ENCODE measurements at regions not wholly inside any gene's neighbourhood (a gene's known extent, or its start where the extent isn't known, plus 50 kb on each side); places are given as distances from the start of the nearest gene placed in this dataset.

GRCh38 chr14:50007123-50007903, 109.1 kb downstream of the VCPKMT start:
- Mint-ChIP-seq H3K27ac (ENCODE audit: unreplicated experiment) (no peak overlapping the region), H3K4me1 (ENCODE audit: low read depth, unreplicated experiment) (peaks cover 8% of the 10 kb centered on the region), H3K27me3 (ENCODE audit: low read depth, unreplicated experiment) (peaks cover 17% of the 10 kb centered on the region), H3K4me3 (ENCODE audit: unreplicated experiment) (no peak overlapping the region), H3K36me3 (ENCODE audit: low read depth, unreplicated experiment) (peaks cover 3% of the 10 kb centered on the region), H3K9me3 (ENCODE audit: unreplicated experiment) (no peaks in the 10 kb centered on the region)
- no peaks in the 10 kb centered on the region for H3K27me3 ChIP-seq (ENCODE audit: insufficient read depth, low read length)
- H3K4me2 ChIP-seq (ENCODE audit: low read length) = no peak overlapping the region
- no peak for DNase-seq (ENCODE audit: low read depth)
- H2AFZ ChIP-seq (ENCODE audit: low read depth, low read length) = no peak overlapping the region
- H3K79me2 ChIP-seq (ENCODE audit: insufficient read depth, low read length) = no peaks in the 10 kb centered on the region
- no peak for TF ChIP-seq EZH2 (IDR thresholded peaks at IDR 0.05; ENCODE audit: insufficient read depth, low read length)
- no peak for TF ChIP-seq CTCF (IDR thresholded peaks at IDR 0.05; ENCODE audit: insufficient read depth, low read depth, low read length)
- no peak overlapping the region for H3K4me3 ChIP-seq (ENCODE audit: insufficient read depth, low read depth, low read length)
- H3K9me3 ChIP-seq (ENCODE audit: insufficient read depth, low read depth, low read length) = no peaks in the 10 kb centered on the region
- H3K4me1 ChIP-seq (ENCODE audit: insufficient read depth, low read length) = peaks cover 15% of the 10 kb centered on the region
- no peaks in the 10 kb centered on the region for H4K20me1 ChIP-seq (ENCODE audit: insufficient read depth, low read length)
- H3K27ac ChIP-seq (ENCODE audit: low read depth, low read length) = no peak overlapping the region
- no peak for FAIRE-seq
- no peak overlapping the region for H3K9ac ChIP-seq (ENCODE audit: low read length)
- no peaks in the 10 kb centered on the region for H3K36me3 ChIP-seq (ENCODE audit: insufficient read depth, low read length)

DNA sequence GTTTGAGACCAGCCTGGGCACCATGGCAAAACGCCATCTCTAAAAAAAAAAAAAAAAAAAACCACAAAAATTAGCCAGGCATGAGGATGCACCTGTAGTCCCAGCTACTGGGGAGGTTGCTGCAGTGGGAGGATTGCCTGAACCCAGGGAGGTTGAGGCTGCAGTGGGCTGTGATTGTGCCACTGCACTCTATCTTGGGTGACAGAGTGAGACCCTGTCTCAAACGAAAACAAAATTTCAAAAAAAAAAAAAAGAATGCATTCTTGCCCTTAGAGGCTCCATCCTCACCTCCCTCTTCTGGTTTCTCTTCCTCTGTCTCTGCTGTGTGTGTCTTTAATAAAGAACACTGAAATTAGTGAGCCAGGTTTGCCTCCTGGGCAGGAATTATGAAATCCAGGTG, 107.8 kb downstream of the VCPKMT start:
- peaks cover 3% of the 10 kb centered on the region for H3K36me3 Mint-ChIP-seq (ENCODE audit: low read depth, unreplicated experiment)
- Histone ChIP-seq H4K20me1 (ENCODE audit: insufficient read depth, low read length) (no peaks in the 10 kb centered on the region), H3K4me3 (ENCODE audit: insufficient read depth, low read depth, low read length) (no peak overlapping the region), H3K4me1 (ENCODE audit: insufficient read depth, low read length) (peaks cover 6% of the 10 kb centered on the region), H3K4me2 (ENCODE audit: low read length) (no peak overlapping the region), H2AFZ (ENCODE audit: low read depth, low read length) (no peak overlapping the region), H3K36me3 (ENCODE audit: insufficient read depth, low read length) (no peaks in the 10 kb centered on the region), H3K27ac (ENCODE audit: low read depth, low read length) (no peak overlapping the region), H3K9ac (ENCODE audit: low read length) (no peak overlapping the region), H3K27me3 (ENCODE audit: insufficient read depth, low read length) (no peaks in the 10 kb centered on the region), H3K9me3 (ENCODE audit: insufficient read depth, low read depth, low read length) (no peaks in the 10 kb centered on the region), H3K79me2 (ENCODE audit: insufficient read depth, low read length) (no peaks in the 10 kb centered on the region)
- no peak overlapping the region for H3K27ac Mint-ChIP-seq (ENCODE audit: unreplicated experiment)
- peaks cover 17% of the 10 kb centered on the region for H3K27me3 Mint-ChIP-seq (ENCODE audit: low read depth, unreplicated experiment)
- TF ChIP-seq CTCF (IDR thresholded peaks at IDR 0.05; ENCODE audit: insufficient read depth, low read depth, low read length) (no peak), EZH2 (IDR thresholded peaks at IDR 0.05; ENCODE audit: insufficient read depth, low read length) (no peak)
- H3K4me3 Mint-ChIP-seq (ENCODE audit: unreplicated experiment) = peak overlapping the region; percentile 54
- H3K4me1 Mint-ChIP-seq (ENCODE audit: low read depth, unreplicated experiment) = peaks cover 6% of the 10 kb centered on the region
- no peaks in the 10 kb centered on the region for H3K9me3 Mint-ChIP-seq (ENCODE audit: unreplicated experiment)
- FAIRE-seq = no peak
- DNase-seq (ENCODE audit: low read depth) = no peak

- no peaks in the 10 kb centered on the region for H3K27me3 ChIP-seq (ENCODE audit: insufficient read depth, low read length)
- H3K4me3 ChIP-seq (ENCODE audit: insufficient read depth, low read depth, low read length) = no peak overlapping the region
- no peak overlapping the region for H2AFZ ChIP-seq (ENCODE audit: low read depth, low read length)
- no peaks in the 10 kb centered on the region for H3K9me3 ChIP-seq (ENCODE audit: insufficient read depth, low read depth, low read length)
- TF ChIP-seq CTCF (IDR thresholded peaks at IDR 0.05; ENCODE audit: insufficient read depth, low read depth, low read length) = no peak
- TF ChIP-seq EZH2 (IDR thresholded peaks at IDR 0.05; ENCODE audit: insufficient read depth, low read length) = no peak
- H3K4me2 ChIP-seq (ENCODE audit: low read length) = no peak overlapping the region
- H3K4me1 Mint-ChIP-seq (ENCODE audit: low read depth, unreplicated experiment) = peaks cover 7% of the 10 kb centered on the region
- H3K27ac Mint-ChIP-seq (ENCODE audit: unreplicated experiment) = no peak overlapping the region
- no peaks in the 10 kb centered on the region for H4K20me1 ChIP-seq (ENCODE audit: insufficient read depth, low read length)
- peaks cover 17% of the 10 kb centered on the region for H3K27me3 Mint-ChIP-seq (ENCODE audit: low read depth, unreplicated experiment)
- DNase-seq (ENCODE audit: low read depth) (no peak), FAIRE-seq (no peak)
- H3K36me3 Mint-ChIP-seq (ENCODE audit: low read depth, unreplicated experiment) = peaks cover 3% of the 10 kb centered on the region
- H3K9ac ChIP-seq (ENCODE audit: low read length) = no peak overlapping the region
- H3K27ac ChIP-seq (ENCODE audit: low read depth, low read length) = no peak overlapping the region
- H3K36me3 ChIP-seq (ENCODE audit: insufficient read depth, low read length) = no peaks in the 10 kb centered on the region
- H3K9me3 Mint-ChIP-seq (ENCODE audit: unreplicated experiment) = no peaks in the 10 kb centered on the region
- H3K4me3 Mint-ChIP-seq (ENCODE audit: unreplicated experiment) = peak overlapping the region; percentile 54
- no peaks in the 10 kb centered on the region for H3K79me2 ChIP-seq (ENCODE audit: insufficient read depth, low read length)
- peaks cover 6% of the 10 kb centered on the region for H3K4me1 ChIP-seq (ENCODE audit: insufficient read depth, low read length)
These were observed 107.4 kb downstream of the VCPKMT start for GRCh38 chr14:50008974-50009373.

Data from astrocyte (in vitro differentiated cells and primary cell).